ENCODE measurements at regions not wholly inside any gene's neighbourhood (a gene's known extent, or its start where the extent isn't known, plus 50 kb on each side); places are given as distances from the start of the nearest gene placed in this dataset.

DNA sequence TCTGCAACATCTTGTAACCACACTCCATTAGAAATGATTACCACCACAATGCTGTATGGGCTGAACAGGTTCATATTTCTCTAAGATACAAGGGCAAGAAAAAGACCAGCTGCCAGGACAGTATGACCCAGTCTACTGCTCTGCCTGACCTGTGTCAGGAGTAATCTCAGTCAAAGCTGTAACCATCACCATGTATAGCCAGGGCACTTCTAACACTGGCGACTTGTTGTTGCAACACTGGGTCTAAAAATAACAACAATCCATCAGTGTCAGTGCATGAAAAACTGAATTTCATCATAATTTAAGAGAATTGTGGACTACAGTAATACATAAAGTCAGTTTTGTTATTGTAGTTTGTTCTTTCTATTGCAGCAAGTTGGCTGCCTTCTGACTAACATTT is 738.6 kb upstream of the ADGRB3 start:
- no peaks in the 10 kb centered on the region for H3K4me1 Mint-ChIP-seq (ENCODE audit: low read depth in 2 of 2)
- no peak overlapping the region for H3K27ac Mint-ChIP-seq
- no peak for ATAC-seq (replicated peaks)
- peaks cover 6 to 12% of the 10 kb centered on the region in 2 donors for H3K9me3 Mint-ChIP-seq
- no peak overlapping the region for H3K4me3 Mint-ChIP-seq
- H3K27me3 Mint-ChIP-seq = no peaks in the 10 kb centered on the region
- H3K36me3 Mint-ChIP-seq (ENCODE audit: insufficient read depth) = no peaks in the 10 kb centered on the region
- no peak for DNase-seq

DNA sequence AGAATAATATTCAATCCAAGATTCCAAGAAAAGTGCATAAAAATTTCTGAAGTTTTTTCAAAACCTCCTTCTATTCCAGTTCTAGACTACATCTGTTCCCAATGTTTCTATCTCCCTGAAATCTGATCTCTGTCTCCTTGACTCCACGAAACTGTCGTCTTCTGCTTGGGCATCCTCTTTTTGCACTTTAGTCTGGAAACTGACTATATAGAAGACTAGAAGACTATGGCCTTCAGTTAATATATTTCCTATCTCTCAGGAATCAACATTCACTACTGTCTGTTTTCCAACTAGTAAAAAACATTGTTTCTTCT is 745.4 kb upstream of the ADGRB3 start:
- no peaks in the 10 kb centered on the region for H3K4me1 Mint-ChIP-seq (ENCODE audit: low read depth in 2 of 2)
- peaks cover 13 to 15% of the 10 kb centered on the region in 2 donors for H3K9me3 Mint-ChIP-seq
- ATAC-seq (replicated peaks) (no peak), DNase-seq (no peak)
- H3K27ac Mint-ChIP-seq = no peak overlapping the region
- no peaks in the 10 kb centered on the region for H3K27me3 Mint-ChIP-seq
- no peaks in the 10 kb centered on the region for H3K36me3 Mint-ChIP-seq (ENCODE audit: insufficient read depth)
- H3K4me3 Mint-ChIP-seq = no peak overlapping the region

DNA sequence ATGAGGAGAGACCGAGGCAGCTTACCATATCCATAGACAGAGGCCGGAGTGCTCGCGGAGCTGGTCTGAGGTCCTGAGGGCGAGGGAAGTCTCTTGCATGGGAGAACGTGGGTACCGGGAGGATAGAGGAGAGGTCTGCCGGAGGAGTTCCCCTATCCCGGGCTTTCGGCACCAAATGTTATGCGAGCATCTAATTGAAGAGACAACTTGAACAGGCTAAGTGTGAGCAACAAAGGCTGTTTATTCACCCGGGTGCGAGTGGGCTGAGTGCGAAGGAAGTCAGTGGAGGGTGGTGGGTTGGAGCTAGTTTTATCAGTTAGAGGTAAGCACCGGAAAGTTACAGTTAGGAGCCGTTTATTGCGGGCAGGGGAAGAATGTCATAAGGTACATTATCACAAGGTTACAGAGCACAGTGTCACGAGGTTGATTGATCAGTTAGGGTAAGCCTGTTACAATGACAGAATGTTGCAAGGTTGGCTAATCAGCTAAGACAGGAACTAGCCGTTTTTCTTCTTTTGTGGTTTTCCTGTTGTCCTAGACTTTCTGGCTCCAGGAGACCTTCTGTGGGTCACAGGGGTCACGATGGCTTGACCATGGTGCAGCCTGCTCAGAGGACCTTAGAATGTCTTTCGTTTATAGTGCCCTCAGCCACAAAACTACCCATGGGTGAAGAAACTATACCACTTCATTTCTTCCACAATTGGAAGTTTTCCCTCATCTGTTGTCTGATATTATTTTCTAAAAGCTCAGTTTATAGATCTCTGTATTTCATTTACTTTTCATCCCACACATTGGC is 746.0 kb upstream of the ADGRB3 start:
- Mint-ChIP-seq H3K4me1 (ENCODE audit: low read depth in 2 of 2) (no peaks in the 10 kb centered on the region), H3K4me3 (no peak overlapping the region), H3K9me3 (peaks cover 13 to 15% of the 10 kb centered on the region in 2 donors), H3K27me3 (no peaks in the 10 kb centered on the region), H3K36me3 (ENCODE audit: insufficient read depth) (no peaks in the 10 kb centered on the region), H3K27ac (no peak overlapping the region)
- DNase-seq = no peak
- ATAC-seq (replicated peaks) = no peak

DNA sequence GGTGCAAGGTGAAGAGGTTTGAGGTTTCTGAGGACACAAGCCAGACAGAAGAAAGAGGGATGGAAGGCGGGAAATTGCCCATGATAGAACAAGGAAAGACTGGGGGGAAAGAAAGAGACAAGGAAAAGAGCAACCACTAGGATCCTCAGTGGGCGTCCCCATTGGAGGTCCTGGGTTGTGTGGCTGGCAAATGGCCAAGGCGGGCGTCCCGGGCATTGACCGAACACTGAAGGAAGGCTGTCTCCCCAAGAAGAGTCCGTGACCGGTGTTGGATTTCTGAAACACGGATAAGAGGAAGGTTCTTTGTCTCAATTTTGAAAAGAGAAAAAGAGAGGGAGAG is 746.6 kb upstream of the ADGRB3 start:
- DNase-seq (no peak), ATAC-seq (replicated peaks) (no peak)
- H3K9me3 Mint-ChIP-seq = peaks cover 13 to 15% of the 10 kb centered on the region in 2 donors

DNA sequence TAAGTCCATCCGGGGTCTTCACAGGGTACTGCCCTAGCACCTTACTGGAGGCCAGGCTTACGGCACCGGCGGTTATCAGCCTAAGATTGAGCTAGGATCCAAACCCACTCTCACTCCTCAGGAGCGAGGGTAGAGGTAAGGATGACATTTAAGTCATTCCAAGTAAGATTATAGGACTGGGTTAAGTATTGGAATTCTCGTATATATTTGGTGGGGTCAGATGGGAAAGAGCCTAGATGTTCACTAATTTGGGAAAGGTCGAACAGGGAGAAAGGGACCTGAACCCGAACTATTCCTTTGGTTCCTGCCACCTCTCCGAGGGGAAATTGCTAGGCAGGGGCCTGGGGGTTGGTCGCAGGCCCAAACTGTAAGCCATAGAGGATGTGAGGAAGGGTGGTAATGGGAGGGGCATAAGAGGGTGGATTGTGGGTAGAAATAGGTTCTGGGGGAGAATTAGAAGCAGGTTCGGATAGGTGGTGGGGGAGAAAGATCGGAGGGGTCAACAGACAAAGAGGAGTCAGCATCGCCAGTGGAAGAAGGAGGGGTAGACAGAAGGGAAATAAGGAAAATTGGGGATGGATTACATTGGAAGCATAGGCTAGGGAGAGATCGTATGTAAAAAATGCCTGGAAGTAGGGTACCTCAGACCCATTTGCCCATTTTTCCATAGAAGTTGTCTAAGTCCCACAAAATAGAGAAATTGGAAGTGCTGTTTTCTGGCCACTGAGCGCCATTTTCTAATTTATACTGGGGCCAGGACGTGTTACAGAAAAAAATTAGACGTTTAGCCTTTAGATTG is 747.1 kb upstream of the ADGRB3 start:
- Mint-ChIP-seq H3K4me3 (no peak overlapping the region), H3K36me3 (ENCODE audit: insufficient read depth) (no peaks in the 10 kb centered on the region), H3K4me1 (ENCODE audit: low read depth in 2 of 2) (no peaks in the 10 kb centered on the region), H3K27me3 (no peaks in the 10 kb centered on the region), H3K9me3 (peaks cover 13 to 15% of the 10 kb centered on the region in 2 donors), H3K27ac (no peak overlapping the region)
- no peak for ATAC-seq (replicated peaks)
- DNase-seq = no peak

More for the DNA sequence above, 746.6 kb upstream of the ADGRB3 start:
- Mint-ChIP-seq H3K27ac (no peak overlapping the region), H3K4me1 (ENCODE audit: low read depth in 2 of 2) (no peaks in the 10 kb centered on the region), H3K4me3 (no peak overlapping the region), H3K27me3 (no peaks in the 10 kb centered on the region), H3K36me3 (ENCODE audit: insufficient read depth) (no peaks in the 10 kb centered on the region)

DNA sequence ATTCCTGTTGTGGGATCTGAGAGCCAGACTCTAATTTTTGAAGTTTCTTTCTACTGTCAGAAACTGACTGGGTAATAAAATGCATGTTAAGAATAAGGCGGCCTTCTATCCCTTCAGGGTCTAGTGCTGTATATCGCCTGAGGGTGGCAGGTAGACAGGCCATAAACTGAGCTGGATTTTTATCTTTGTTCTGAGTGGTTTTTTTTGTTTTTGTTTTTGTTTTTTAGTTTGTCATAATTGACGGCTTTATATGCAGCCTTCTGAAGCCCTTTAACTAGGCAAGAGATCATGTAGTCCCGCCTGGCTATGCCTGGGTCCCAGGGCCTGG is 747.7 kb upstream of the ADGRB3 start:
- no peak overlapping the region for H3K27ac Mint-ChIP-seq
- DNase-seq (no peak), ATAC-seq (replicated peaks) (no peak)
- no peaks in the 10 kb centered on the region for H3K4me1 Mint-ChIP-seq (ENCODE audit: low read depth in 2 of 2)
- peaks cover 13 to 15% of the 10 kb centered on the region in 2 donors for H3K9me3 Mint-ChIP-seq
- no peak overlapping the region for H3K4me3 Mint-ChIP-seq
- no peaks in the 10 kb centered on the region for H3K36me3 Mint-ChIP-seq (ENCODE audit: insufficient read depth)
- no peaks in the 10 kb centered on the region for H3K27me3 Mint-ChIP-seq

DNA sequence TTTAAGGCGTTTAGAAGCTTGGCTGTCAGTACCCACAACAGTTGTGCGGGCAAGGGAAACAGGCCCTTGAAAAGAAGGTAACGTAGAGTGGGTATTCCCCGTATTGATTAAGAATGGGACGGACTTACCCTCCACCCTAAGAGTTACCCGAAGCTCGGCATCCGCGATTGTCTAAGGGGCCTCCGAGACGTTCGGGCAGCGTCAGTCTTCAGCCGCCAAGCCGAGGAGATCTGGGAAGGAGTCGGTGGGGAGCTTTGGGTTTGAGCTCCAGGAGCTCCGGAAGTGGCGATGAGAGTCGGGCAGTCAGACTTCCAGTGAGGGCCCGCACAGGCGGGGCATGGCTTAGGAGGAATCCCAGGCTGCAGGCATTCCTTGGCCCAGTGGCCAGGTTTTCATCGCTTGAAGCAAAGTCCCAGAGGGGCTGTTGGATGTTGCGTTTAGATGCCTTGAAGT is 748.2 kb upstream of the ADGRB3 start:
- no peak for ATAC-seq (replicated peaks)
- H3K27ac Mint-ChIP-seq = no peak overlapping the region
- H3K36me3 Mint-ChIP-seq (ENCODE audit: insufficient read depth) = no peaks in the 10 kb centered on the region
- peaks cover 13 to 15% of the 10 kb centered on the region in 2 donors for H3K9me3 Mint-ChIP-seq
- H3K4me3 Mint-ChIP-seq = no peak overlapping the region
- H3K27me3 Mint-ChIP-seq = no peaks in the 10 kb centered on the region
- H3K4me1 Mint-ChIP-seq (ENCODE audit: low read depth in 2 of 2) = no peaks in the 10 kb centered on the region
- no peak for DNase-seq

DNA sequence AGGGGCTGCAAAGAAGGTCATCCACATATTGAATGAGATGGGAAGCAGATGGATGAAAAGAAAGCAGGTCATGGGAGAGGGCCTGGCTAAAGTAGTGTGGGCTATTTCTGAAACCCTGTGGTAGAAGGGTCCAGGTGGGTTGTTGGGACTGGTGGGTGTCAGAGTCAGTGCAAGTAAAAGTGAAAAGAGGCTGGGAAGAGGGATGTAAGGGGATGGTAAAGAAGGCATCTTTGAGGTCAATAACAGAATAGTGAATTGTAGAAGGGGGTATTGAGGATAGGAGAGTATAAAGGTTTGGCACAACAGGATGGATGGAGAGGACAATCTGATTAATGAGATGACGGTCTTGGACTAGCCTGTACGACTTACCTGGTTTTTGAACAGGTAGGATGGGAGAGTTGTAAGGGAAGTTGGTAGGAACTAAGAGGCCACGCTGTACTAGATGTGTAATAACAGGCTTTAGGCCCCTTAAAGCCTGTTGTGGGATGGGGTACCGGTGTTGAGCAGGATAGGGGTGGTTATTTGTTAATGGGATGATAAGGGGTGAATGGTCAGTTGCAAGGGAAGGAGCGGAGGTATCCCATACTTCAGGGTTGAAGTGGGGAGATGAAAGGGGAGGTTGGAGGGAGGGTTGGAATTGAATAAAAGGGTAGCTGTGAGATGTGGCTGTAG is 748.9 kb upstream of the ADGRB3 start:
- DNase-seq (no peak), ATAC-seq (replicated peaks) (no peak)
- H3K27ac Mint-ChIP-seq = no peak overlapping the region
- H3K36me3 Mint-ChIP-seq (ENCODE audit: insufficient read depth) = no peaks in the 10 kb centered on the region
- no peaks in the 10 kb centered on the region for H3K27me3 Mint-ChIP-seq
- H3K4me1 Mint-ChIP-seq (ENCODE audit: low read depth in 2 of 2) = no peaks in the 10 kb centered on the region
- no peak overlapping the region for H3K4me3 Mint-ChIP-seq
- H3K9me3 Mint-ChIP-seq = peaks cover 13 to 15% of the 10 kb centered on the region in 2 donors

DNA sequence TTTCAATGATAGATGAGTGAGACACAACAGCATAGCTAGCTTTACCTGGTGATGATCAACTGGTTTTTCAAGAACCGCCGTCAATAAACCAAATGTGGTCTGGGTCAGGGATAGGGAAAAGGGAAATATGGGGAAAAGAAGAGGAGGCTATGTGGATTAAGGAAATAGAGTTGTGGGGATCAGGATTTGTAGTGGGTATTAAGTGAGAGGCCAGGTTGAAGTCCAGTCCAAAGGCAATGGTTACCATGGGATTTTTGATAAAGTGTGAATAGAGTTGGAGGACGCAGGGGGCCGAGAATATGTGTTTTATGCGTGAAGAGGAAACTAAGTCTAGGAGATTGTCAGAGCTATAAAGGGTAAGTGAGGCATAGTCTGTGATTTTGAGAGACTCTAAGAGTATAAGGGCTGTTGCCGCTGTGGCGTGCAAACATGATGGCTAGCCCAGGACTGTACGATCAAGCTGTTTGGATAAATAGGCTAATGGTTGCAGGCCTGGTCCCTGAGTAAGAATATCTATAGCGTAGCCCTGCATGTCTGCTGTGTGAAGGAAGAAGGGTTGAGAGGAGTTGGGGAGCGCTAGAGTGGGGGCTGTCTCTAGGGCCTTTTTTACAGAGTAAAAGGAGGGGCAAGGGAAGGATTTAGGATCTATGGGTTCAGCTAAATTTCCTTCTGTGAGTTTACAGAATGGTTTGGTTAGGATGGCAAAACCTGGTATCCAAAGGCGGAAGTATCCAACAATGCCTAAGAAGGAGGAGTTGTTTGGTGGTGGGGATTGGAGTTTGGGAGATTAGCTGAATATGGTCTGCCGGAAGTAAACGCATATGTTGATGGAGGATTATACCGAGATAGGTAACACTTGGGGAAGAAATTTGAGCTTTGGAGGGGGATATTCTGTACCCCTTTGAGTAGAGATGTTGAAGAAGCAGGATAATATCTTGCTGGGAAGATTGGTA is 749.7 kb upstream of the ADGRB3 start:
- Mint-ChIP-seq H3K27me3 (no peaks in the 10 kb centered on the region), H3K36me3 (ENCODE audit: insufficient read depth) (no peaks in the 10 kb centered on the region), H3K4me3 (no peak overlapping the region), H3K9me3 (peaks cover 13 to 15% of the 10 kb centered on the region in 2 donors), H3K4me1 (ENCODE audit: low read depth in 2 of 2) (no peaks in the 10 kb centered on the region), H3K27ac (no peak overlapping the region)
- ATAC-seq (replicated peaks) (no peak), DNase-seq (no peak)

DNA sequence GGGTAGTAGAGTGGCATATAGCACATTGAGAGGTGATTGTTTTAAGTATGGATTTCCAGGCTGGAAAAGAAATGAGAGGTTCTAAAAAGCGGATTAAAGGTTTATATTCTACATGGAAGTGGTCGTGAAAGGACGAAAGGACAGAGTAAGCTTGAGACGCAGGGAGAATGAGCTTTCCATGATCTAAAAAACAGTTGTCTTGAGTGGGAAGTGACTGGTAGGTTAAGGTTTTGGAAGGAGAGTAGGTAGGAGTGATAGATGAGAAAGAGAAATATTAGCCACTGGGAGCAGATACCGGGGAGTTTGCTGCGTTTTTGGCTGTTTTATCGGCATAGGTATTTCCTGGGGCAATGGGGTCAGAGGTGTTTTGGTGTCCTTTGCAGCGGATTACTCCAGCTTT is 750.6 kb upstream of the ADGRB3 start:
- Mint-ChIP-seq H3K36me3 (ENCODE audit: insufficient read depth) (no peaks in the 10 kb centered on the region), H3K4me1 (ENCODE audit: low read depth in 2 of 2) (no peaks in the 10 kb centered on the region), H3K27me3 (no peaks in the 10 kb centered on the region), H3K27ac (no peak overlapping the region), H3K9me3 (peaks cover 13 to 15% of the 10 kb centered on the region in 2 donors), H3K4me3 (no peak overlapping the region)
- ATAC-seq (replicated peaks) (no peak), DNase-seq (no peak)

DNA sequence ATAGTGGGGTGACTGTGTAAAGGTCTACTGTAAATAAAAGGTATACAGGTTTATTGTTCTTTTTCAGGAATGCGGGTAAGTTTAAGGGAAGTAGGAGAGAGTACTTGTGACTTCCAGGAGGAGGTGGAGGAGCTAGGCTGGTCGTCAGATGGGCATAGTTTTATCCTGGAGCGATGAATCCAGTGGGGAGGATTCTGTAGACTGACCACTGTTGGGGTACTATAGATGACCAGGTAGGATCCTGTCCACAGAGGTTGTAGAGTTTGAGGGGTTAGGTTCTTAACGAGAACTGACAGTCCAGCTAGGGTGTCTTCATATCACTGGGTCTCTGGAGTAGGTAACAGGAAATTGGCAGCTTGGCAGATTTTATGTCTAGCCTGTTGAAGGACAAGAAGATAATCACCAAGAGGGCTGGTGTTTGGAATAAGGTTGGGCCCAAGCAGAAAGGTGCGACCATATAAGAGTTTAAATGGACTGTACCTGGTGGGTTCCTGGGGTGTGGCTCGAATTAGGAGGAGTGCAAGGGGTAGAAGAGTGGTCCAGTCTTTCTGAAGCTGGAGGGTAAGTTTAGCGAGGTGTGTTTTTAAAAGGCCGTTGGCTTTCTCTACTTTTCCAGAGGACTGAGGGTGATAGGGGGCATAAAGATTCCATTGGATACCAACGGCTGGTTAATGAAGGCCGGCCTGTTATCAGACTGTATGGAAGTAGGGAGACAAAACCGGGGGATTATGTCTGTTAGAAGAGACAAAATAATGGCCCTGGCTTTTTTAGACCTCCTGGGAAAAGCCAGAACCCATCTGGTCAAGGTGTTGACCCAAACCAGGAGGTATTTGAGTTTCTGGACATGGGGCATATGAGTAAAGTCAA is 751.3 kb upstream of the ADGRB3 start:
- H3K36me3 Mint-ChIP-seq (ENCODE audit: insufficient read depth) = no peaks in the 10 kb centered on the region
- H3K9me3 Mint-ChIP-seq = peaks cover 10 to 13% of the 10 kb centered on the region in 2 donors
- H3K4me3 Mint-ChIP-seq = no peak overlapping the region
- no peaks in the 10 kb centered on the region for H3K27me3 Mint-ChIP-seq
- H3K27ac Mint-ChIP-seq = no peak overlapping the region
- no peaks in the 10 kb centered on the region for H3K4me1 Mint-ChIP-seq (ENCODE audit: low read depth in 2 of 2)
- no peak for ATAC-seq (replicated peaks)
- no peak for DNase-seq

DNA sequence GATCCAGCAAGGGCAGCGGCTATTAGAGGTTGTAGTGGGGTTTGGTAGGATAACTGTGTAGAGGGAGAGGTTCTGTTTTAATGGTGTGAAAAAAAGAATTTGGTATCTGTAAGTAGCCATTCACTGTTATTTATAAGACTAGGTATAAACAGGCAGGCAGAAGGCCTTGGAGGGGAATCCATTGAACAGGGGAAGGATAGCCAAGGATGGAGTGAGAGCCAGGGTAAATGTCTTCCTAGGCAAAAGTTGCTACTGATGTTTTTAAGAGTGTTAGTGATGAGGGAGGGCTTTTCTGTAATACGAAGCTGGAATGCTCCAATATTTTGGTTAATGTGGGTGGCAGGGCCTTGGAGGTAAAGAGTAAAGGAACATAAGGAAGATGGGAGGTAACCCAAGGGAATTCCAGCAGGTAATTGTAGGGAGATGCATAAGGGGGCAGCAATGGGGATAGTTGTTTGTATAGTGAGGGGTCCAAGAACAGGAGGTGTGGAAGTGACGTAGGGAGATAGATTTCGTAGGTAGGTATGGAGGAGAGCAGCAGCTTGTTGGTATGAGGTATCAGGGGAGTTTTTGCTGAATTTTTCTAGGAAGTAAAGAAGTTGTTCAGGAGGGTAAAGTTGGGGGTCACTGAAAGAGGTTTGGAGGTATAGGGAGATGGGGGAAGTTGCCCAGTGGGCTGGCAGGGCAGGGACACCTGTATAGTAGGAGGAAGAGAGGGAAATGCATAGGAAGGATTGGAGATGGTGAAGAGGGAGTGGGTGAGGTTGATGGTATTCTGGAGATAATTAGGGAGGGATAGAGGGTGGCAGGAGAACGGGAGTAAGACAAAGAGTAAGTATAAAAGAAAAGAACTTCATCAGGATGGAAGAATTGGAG is 752.4 kb upstream of the ADGRB3 start:
- Mint-ChIP-seq H3K27ac (no peak overlapping the region), H3K4me1 (ENCODE audit: low read depth in 2 of 2) (no peaks in the 10 kb centered on the region), H3K36me3 (ENCODE audit: insufficient read depth) (no peaks in the 10 kb centered on the region), H3K9me3 (peaks cover 3 to 4% of the 10 kb centered on the region in 2 donors), H3K4me3 (no peak overlapping the region), H3K27me3 (no peaks in the 10 kb centered on the region)
- DNase-seq = no peak
- ATAC-seq (replicated peaks) = no peak
